ENCODE measurements at regions not wholly inside any gene's neighbourhood (a gene's known extent, or its start where the extent isn't known, plus 50 kb on each side); places are given as distances from the start of the nearest gene placed in this dataset.
A peak's percentile ranks its signal among the peaks of the same experiment; 100 is the strongest.
"Not testable (repeated sequence)": the region's sequence is repeated elsewhere in the genome, so short reads cannot be mapped to it uniquely, and the experiment has no call there.

DNA sequence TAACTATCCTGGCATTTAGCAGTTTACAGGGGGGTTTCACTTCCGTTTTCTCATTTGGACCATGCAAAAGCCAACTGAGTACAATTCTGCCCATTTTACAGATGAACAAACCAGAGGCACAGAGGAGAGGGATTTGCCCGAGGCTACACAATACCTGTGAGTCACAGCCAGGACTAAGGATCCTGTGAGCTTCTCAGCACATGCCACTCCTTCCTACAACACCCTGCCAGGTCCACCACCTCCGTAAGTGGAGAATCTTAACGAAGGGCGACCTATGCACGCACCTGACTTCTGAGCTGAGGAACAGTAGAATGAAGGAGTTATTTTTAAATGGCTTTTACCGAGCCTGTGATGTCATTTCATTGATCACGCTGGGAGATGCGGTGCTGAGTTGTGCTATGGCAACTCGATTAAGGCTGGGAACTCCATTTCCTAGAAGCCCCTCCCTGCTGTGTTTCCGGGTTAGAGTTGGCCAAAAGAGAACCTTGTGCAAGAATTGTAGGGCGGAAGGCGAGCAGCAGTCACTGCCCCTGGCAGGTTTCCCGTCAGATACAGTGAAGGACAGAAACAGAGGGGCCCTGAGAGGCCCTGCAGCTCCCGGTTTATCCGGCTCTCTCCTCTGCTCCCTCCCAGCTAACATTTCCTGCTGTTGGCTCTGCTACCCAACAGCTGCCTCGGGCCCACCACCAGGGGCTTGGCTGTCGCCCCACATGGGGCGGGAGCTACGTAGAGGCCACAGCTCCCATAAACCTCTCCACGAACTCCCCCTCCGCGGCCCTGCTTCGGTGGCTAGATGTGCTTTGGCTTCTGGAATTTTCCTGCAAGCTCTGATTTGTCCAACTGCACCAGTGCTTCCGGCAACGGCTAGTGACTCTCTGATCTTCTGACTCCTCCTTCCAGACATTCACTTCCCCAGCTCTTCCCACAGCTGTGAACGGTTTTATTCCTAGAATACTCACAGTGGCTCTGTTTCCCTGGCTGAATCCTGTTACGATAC lies 75.1 kb upstream of the USP9X start:
- peak; percentile 81 for DNase-seq

DNA sequence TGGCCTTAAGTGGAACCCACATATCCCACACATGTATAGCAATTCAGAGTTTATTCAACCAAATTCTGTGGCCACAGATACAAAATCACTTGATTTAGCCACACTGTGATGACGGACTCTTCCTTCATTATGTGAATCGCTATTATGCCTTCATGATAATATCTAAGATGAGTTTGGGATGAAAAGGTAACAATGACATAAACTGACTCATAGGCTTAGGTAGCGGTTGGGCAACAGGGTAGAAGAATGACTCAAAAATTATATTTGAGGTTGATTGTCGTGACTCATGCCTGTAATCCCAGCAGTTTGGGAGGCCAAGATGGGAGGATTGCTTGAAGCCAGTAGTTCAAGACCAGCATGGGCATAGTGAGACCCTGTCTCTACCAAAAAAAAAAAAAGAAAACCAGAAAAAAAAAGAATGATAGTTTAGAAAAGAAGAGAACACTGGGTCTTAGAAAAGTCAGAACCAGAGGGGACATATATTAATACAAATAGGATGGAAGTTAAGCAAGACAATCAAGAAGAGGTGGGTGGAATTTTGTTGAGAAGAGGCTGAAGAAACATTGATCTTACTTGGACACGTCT lies 70.4 kb upstream of the USP9X start:
- DNase-seq, result peak; percentile 41

DNA sequence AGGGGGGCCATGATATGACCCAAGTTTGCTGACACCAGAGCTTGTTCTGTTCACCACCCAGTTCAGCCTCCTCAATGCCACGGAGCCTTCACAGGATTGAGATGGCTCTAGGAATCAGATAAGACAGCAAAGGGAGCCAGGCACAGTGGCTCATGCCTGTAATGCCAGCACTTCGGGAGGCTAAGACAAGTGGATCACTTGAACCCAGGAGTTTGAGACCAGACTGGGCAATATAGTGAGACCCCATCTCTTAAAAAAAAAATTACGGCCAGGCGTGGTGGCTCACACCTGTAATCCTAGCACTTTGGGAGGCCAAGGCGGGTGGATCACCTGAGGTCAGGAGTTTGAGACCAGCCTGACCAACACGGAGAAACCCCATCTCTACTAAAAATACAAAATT lies 67.5 kb upstream of the USP9X start:
- DNase-seq, result not testable (repeated sequence)

DNA sequence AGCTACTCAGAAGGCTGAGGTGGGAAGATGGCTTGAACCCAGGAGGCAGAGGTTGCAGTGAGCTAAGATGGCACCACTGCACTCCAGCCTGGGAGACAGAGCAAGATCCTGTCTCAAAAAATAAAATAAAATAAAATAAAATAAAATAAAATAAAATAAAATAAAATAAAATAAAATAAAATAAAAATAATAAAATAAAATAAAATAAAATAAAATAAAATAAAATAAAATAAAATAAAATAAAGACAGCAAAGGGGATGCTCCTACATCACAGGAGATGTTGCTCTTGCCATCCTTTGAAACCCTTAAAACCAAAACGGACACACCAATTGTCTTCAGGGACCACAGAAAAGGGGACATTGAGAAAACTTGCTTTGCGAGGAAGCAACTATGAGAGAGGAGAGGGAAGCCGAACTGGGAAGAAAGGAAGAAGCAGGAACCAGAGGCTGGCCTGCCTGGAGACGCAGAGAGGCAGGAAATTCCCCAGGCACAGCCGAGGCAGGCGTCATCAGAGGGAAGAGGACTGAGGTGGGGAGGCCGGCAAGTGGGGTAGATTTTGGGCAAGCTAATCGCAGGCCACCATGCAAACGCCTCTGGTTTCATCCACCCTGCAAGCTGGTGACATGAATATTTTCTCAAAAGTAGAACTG lies 66.7 kb upstream of the USP9X start:
- not testable (repeated sequence) for DNase-seq

DNA sequence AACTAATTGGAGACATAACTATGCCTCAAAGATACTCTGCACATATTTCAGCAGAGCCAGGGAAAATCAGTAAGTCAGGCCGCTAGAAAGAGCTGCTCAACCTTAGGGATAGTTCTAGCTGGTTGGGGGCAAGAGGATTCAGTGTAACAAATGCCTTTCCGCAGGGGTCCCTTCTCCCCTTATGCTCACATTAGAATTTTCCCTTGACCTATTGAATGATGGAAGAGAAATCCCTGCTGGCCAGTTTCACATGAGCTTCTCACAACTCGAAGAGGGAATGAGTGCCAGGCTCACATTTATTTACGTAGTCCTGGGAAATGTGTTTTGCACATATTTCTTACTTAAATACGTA lies 66.2 kb upstream of the USP9X start:
- no peak for DNase-seq

DNA sequence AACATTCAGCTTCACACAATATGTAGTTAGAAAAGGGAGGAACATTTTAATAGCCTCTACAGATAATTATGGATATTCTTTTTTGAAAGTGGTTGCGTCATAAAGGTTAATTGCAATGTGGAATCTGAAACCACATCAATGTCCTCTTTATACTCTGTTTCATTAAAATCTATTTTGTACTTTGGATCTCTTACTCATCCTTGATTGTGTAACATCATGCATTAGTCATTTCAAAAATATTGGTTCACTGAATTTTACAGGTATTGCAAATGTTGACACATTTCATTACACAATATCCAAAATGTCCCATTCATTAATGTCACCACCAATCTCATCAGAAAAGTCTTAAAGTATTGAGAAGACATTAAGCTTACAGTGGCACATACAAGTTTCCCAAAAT lies 62.7 kb upstream of the USP9X start:
- DNase-seq, result peak; percentile 47

DNA sequence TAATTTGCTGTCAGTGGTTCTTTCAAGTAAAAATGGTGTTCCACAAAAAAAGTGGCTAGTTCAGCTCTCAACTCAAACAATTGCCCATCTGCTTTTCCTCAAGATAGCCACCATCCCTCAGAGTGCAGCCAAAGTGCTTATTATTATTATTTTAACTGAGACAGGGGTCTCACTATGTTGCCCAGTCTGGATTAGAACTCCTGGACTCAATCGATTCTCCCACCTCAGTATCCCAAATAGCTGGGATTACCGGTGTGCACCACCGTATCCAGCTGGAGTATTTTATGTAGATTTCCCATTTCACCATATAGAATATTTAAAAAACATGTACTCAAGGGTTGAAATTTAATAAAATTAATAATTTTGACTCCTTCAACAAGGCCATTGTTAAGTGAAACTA lies 62.1 kb upstream of the USP9X start:
- DNase-seq, result no peak

DNA sequence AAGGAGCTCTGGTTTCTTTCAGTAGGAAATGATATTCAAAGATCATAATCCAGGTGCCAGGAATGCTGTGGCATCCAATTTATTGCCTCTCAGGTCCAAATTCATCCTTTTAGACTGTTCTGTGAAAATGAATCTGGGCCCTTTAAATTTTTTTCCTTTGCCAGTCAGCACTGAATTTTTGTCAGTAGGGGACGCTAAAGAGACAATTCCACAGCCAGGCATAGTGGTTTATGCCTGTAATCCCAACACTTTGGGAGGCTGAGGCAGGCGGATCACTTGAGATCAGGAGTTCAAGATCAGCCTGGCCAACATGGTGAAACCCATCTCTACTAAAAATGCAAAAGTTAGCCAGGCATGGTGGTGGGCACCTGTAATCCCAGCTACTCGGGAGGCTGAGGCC lies 60.9 kb upstream of the USP9X start:
- not testable (repeated sequence) for DNase-seq

DNA sequence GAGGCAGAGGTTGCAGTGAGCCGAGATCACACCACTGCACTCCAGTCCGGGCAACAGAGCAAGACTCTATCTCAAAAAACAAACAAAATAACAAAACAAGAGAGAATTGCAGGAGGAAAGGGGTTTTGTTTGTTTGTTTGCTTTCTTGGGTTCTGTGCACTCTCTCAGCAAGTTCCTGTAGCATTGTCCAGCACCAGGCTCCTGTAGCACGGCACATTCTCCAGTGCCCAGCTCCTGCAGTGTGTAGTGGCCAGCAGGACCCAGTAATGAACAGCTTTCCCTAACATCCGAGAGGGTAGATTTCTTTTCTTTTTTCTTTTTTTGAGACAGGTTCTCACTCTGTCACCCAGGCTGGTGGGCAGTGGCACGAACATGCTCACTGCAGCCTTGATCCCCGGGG lies 60.5 kb upstream of the USP9X start:
- no peak for DNase-seq

DNA sequence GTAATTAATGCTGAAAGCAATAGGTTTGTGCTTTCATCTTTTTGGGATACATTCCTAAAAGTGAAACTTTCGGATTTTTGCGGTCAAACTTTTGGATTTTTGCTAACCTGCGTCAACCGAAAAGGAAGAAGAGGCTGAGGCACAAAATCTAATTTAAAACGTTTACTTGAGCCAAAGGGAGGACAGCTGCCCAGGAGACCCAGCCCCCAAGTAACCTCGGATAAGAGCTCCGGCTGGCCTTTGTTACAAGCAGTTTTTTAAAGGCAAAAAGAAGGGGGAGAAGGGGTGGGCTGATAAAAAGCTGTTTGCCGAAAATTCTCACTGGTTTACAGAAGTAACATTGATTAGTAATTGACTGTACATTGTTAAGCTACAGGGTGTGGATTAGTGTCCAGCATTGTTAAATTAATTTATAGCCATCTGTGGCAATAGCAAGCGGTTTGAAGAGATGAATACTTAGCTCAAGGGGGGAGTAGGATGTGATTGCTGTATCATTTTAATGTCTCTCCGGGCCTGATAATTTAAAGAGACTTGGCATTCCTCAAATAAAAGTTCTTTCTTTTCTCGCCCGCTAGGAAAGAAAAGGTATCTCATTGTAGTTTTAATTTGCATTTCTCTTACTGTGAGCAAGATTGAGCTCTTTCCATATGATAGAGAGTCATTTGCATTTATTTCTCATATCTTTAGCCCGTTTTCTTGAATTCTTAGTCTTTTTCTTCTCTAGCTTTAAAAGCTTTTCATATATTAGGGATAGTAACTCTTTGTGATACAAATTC lies 59.1 kb upstream of the USP9X start:
- DNase-seq, result no peak

DNA sequence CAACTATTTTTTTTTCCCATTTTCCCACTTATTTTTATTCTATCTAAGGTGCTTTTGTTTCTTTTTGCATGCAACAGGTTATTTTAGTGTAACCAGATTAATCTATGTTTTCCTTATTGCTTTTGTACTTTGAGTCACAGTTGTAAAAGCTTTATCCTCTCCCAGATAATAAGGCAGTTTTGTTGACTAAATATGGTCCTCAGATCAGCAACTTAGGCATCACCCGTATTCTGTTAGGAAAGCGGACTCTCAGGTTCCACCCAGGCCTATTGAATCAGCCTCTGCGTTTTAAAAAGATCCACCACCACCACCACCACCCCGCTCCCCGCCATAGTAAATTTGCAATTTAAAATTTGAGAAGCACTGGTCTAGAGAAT lies 58.6 kb upstream of the USP9X start:
- DNase-seq, result no peak

DNA sequence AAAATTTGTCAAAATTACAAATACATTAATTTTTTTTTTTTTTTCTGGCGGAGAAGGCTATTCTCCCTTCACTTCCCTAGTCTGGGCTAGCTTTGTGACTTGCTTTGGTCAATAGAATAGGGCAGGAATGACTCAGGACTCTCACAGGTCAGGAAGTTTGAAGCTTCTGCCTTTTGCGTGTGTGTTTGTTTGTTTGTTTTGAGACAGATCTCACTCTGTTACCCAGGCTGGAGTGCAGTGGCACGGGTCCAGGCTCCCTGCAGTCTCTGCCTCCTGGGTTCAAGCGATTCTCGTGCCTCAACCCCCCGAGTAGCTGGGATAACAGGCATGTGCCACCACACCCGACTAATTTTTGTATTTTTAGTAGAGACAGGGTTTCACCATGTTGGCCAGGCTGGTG lies 55.9 kb upstream of the USP9X start:
- no peak for DNase-seq

DNA sequence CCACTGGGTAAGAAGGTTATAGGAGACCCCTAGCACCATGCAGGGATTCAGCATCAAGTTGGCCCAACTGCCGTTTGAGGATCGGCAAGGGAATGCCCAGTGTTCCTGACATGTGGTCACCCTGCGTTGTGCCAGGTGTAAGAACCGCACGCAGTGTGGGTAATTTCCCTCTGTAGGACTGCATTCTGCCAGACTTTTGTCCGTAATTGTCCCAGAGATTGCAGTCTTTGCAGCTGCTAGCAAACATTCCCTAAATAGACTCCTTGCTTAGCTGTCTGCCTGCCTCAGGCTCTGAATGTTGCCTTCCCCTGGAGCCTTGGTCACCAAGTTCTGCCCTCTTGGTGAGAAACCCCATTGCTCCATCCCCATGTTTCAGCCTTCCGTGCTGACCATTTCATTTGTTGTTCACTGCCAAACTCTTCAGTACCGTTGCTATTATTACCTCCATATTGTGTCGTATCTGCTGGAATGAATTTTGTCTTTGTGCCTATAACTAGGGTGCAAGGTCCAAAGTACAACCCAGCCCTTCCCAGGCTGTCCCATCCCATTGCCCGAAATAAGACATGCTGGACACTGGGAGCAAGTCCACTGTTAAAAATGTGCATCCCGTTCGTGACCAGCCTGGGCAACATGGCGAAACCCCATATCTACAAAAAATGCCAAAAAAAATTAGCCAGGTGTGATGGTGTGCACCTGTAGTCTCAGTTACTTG lies 53.8 kb upstream of the USP9X start:
- no peak for DNase-seq

DNA sequence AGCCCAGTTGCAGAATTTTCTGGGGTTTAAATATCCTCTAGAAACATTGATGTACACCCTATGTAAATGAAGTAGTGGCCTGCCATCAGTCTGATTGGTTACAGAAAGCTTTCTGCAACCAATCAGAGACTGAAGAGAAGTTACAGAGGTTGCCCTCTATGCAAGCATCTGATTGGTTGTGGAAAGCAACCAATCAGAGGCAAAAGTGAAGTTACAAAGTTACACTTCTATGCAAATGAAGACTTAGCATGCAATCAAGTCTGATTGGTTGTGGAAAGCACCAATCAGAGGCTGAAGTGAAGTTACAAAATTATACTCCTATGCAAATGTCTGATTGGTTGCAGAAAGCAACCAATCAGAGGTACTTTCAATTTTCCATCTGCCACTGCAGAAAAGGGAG lies 51.9 kb upstream of the USP9X start:
- peak; percentile 9 for DNase-seq

DNA sequence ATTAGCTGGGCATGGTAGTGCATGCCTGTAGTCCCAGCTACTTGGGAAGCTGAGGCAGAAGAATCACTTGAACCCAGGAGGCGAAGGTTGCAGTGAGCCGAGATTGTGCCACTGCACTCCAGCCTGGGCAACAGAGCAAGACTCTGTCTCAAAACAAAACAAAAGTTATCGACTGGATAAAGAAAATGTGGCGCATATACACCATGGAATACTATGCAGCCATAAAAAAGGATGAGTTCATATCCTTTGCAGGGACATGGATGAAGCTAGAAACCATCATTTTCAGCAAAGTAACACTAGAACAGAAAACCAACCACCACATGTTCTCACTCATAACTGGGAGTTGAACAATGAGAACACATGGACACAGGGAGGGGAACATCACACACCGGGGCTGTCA lies 50.3 kb upstream of the USP9X start:
- DNase-seq, result not testable (repeated sequence)
